Activated naive CD8-positive, alpha-beta T cell treated with anti-CD3 and anti-CD28 coated beads, Interleukin-2, amount 10 ng/mL, durations not matched to agents 7 days and 5 days (primary cell): ENCODE measurements at regions not wholly inside any gene's neighbourhood (a gene's known extent, or its start where the extent isn't known, plus 50 kb on each side); places are given as distances from the start of the nearest gene placed in this dataset.

Experiments used
- ATAC-seq: fragments of 150-1000 bp; cut with Tn5 transposase; one replicate; pipeline ENCODE4 v1.10.0; 2021; ENCODE audit warnings: low read depth, moderate library complexity
- POLR2A ChIA-PET: fragments of 350-600 bp; sonication (Branson Sonifier 250); formaldehyde crosslinking; loops from one replicate; lab custom pipeline; 2021; ENCODE audit warnings: antibody characterized with exemption; lab: Charles Lee
- DNase-seq: peaks from one replicate; pipeline ENCODE4 v3.0.0; 2021
- H3K27ac Mint-ChIP-seq: one replicate; pipeline ENCODE4 v1.8.0; 2022; ENCODE audit warnings: mild to moderate bottlenecking, mixed read lengths
- H3K27me3 Mint-ChIP-seq: one replicate; pipeline ENCODE4 v1.8.0; 2022; ENCODE audit warnings: mild to moderate bottlenecking, moderate library complexity, mixed read lengths
- H3K36me3 Mint-ChIP-seq: one replicate; pipeline ENCODE4 v1.8.0; 2021; ENCODE audit warnings: mild to moderate bottlenecking, mixed read lengths
- H3K4me1 Mint-ChIP-seq: one replicate; pipeline ENCODE4 v1.8.0; 2021; ENCODE audit warnings: mixed read lengths
- H3K4me3 Mint-ChIP-seq: one replicate; pipeline ENCODE4 v1.8.0; 2022; ENCODE audit warnings: mild to moderate bottlenecking, moderate library complexity, mixed read lengths
- H3K9me3 Mint-ChIP-seq: one replicate; pipeline ENCODE4 v1.8.0; 2021; ENCODE audit warnings: mixed read lengths

DNA sequence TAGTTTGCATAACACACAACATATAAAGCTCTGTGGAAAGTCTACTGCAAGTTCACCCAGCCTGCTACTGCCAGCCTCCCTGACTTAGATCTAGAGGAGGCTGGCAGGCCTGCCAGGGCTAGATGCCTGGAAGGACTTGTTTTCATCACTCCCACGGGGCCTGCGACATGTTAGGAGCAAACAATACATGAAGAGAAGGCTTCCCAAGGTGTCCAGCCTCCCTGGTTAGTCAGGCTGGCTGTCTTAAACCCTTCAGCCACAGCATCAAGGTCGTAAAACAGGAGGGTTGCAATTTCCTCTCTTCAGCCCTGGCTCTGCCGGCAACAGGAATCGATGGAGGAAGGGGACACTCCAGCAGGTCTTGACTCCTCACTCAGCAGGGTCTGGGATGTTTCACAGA lies 104.5 kb downstream of the NGF start:
- Mint-ChIP-seq H3K4me3 (no peak overlapping the region), H3K9me3 (no peaks in the 10 kb centered on the region), H3K4me1 (no peaks in the 10 kb centered on the region), H3K36me3 (no peaks in the 10 kb centered on the region), H3K27ac (no peak overlapping the region), H3K27me3 (no peaks in the 10 kb centered on the region)
- no peak for DNase-seq
- ATAC-seq: no peak
- POLR2A ChIA-PET: no interaction called here

GRCh38 chr1:115230281-115230680 lies 107.8 kb downstream of the NGF start:
- Mint-ChIP-seq H3K27me3 (no peaks in the 10 kb centered on the region), H3K36me3 (no peaks in the 10 kb centered on the region), H3K27ac (no peak overlapping the region), H3K4me1 (no peaks in the 10 kb centered on the region), H3K4me3 (no peak overlapping the region), H3K9me3 (no peaks in the 10 kb centered on the region)
- no peak for DNase-seq
- POLR2A ChIA-PET: no interaction called here
- no peak for ATAC-seq

- no peak for DNase-seq
- no peak overlapping the region for H3K27ac Mint-ChIP-seq
- POLR2A ChIA-PET: no interaction called here
Measured at GRCh38 chr1:115229016-115229415, 109.0 kb downstream of the NGF start.

DNA sequence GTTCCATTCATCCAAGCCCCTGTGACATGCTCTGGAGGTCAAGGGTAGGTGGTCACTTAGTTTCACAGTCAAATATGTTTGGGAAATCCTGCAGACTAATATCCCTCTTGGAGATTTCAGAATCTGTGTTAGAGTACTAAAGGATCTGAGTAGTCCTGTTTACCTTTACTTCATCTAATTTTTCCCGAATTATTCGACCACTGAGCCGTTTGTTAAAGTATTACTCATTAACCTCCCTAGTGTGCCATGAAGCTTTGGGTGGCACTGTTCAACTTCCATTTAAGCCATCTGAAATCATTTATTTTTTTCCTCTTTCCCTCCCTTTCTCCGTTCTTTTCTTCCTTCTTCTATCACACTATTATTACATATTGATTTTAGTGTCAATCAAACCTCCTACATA lies 109.9 kb downstream of the NGF start:
- H3K36me3 Mint-ChIP-seq: no peaks in the 10 kb centered on the region
- no peak for DNase-seq
- H3K27me3 Mint-ChIP-seq: no peaks in the 10 kb centered on the region
- no peak for ATAC-seq
- no peak overlapping the region for H3K27ac Mint-ChIP-seq
- H3K9me3 Mint-ChIP-seq: no peaks in the 10 kb centered on the region
- H3K4me1 Mint-ChIP-seq: no peaks in the 10 kb centered on the region
- POLR2A ChIA-PET: no interaction called here
- H3K4me3 Mint-ChIP-seq: no peak overlapping the region

More at GRCh38 chr1:115229016-115229415, 109.0 kb downstream of the NGF start:
- Mint-ChIP-seq H3K27me3 (no peaks in the 10 kb centered on the region), H3K4me3 (no peak overlapping the region), H3K36me3 (no peaks in the 10 kb centered on the region), H3K9me3 (no peaks in the 10 kb centered on the region), H3K4me1 (no peaks in the 10 kb centered on the region)
- ATAC-seq: no peak

DNA sequence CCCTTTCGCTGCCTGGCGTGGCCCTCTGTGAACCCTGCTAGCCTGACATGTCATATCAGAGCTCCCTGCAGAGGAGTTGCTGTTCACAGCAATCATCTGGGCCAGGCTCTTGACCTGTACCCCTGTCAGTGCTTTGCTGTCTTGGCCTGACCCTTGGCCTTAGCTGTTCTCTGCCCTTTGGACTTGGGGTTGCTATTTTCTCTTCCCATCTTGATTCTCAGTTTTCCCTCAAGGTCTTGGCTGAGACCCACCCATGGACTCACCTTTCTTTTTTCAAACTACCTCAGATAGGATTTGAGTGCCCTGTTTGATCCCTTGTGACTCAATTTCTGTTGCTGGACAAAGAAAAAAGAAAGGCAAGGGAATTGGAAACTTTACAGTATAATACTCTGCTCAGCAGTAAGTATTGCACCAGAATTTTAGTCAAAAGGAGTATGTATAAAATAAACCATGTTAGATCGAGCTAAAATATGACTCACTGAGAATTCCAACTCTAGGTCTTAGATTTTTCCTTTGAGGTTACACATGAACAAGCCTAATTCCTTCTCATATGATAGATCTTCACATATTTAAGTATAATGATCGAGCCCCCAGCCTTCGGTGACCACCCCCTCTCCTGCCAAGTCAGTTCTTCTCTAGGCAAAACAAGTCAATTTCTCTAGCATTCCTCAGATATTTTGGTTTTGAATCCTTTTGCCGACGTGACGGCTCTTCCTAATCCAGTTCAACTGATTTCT lies 110.5 kb downstream of the NGF start:
- H3K9me3 Mint-ChIP-seq: no peaks in the 10 kb centered on the region
- H3K27me3 Mint-ChIP-seq: no peaks in the 10 kb centered on the region
- POLR2A ChIA-PET: no interaction called here
- no peaks in the 10 kb centered on the region for H3K36me3 Mint-ChIP-seq
- no peaks in the 10 kb centered on the region for H3K4me1 Mint-ChIP-seq
- H3K27ac Mint-ChIP-seq: no peak overlapping the region
- no peak overlapping the region for H3K4me3 Mint-ChIP-seq
- DNase-seq (no peak), ATAC-seq (no peak)

DNA sequence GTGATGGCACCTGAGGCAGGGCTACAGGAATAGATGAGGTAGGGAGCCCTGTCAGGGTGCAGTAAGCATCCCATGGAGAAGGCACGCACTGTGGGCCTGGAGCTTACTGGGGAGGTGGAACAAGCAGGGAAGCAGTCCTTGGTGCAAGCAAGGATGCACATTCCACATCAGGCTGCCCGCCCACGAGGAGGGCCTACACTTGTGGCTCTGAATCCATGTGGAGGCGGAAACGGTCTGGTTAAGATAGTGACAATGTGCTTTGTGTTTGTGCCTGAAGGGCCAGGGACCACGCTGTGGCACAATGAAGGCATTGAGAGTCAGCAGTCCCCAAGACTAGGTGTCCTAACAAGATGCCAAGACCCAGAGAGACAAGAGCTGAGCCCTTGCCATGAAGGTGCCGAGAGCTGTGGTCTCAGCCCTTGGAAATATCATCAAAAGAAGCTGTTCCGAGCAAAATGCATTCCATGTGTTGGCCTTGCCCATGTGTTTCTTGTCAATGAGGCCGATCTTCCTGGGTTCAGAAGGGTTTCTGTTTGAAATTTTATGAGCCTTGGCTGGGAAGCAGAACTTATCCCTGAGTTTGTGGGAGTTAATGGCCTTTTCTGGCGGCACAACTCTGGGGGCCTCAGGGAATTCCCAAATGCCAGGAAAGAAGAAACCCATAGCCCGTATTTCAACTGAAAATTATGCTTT lies 111.9 kb downstream of the NGF start:
- no peaks in the 10 kb centered on the region for H3K36me3 Mint-ChIP-seq
- H3K27ac Mint-ChIP-seq: no peak overlapping the region
- ATAC-seq (no peak), DNase-seq (no peak)
- no peak overlapping the region for H3K4me3 Mint-ChIP-seq
- POLR2A ChIA-PET: no interaction called here
- no peaks in the 10 kb centered on the region for H3K9me3 Mint-ChIP-seq
- no peaks in the 10 kb centered on the region for H3K27me3 Mint-ChIP-seq
- H3K4me1 Mint-ChIP-seq: no peaks in the 10 kb centered on the region

- Mint-ChIP-seq H3K27ac (no peak overlapping the region), H3K36me3 (no peaks in the 10 kb centered on the region), H3K9me3 (no peaks in the 10 kb centered on the region), H3K4me3 (no peak overlapping the region), H3K27me3 (peaks cover 3% of the 10 kb centered on the region), H3K4me1 (no peaks in the 10 kb centered on the region)
- ATAC-seq: no peak
- POLR2A ChIA-PET: no interaction called here
- DNase-seq: no peak
Measured at GRCh38 chr1:115224636-115225035, 113.4 kb downstream of the NGF start.

DNA sequence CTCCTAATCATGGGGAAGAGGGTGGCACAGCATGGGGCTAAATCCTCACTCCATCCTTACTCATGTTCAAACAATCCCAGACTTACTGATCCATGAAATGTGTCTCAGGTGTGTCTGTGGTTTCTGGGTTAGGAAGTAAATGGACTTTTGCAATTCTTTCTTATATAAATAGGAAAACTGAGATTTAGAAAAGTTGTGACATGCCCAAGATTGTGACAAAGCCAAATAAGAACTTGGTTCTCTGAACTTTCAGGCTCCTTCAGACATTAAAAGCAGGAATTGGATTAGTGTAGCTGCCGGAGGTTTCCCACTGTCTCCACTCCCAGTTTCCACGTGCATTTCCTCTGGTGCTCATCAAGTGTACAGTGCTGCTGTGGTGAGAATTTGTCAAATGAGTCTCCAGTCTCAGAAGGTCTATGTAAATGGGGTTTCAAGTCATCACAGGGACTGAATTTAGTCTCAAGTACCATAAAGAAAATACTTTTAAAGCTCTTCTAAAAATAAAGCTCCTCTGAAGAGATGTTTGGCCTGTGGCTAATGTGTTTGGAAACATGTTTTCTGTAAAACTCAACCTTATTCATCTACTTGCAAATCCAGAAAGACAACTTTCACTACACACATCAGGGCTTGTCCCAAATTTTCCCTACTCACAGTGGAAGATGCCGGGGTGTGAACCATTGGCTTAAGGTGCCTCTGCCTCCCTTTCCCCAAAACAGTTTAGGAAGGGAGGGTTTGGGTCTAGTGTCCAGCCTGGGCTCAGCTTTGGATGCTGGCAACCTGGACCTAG lies 115.2 kb downstream of the NGF start:
- ATAC-seq (no peak), DNase-seq (no peak)
- H3K4me1 Mint-ChIP-seq: no peaks in the 10 kb centered on the region
- POLR2A ChIA-PET: no interaction called here
- H3K9me3 Mint-ChIP-seq: no peaks in the 10 kb centered on the region
- H3K36me3 Mint-ChIP-seq: no peaks in the 10 kb centered on the region
- H3K27ac Mint-ChIP-seq: no peak overlapping the region
- no peak overlapping the region for H3K4me3 Mint-ChIP-seq
- peaks cover 5% of the 10 kb centered on the region for H3K27me3 Mint-ChIP-seq

GRCh38 chr1:115220340-115221270 lies 117.4 kb downstream of the NGF start:
- DNase-seq: no peak
- no peak for ATAC-seq
- Mint-ChIP-seq H3K27ac (peak overlapping the region; percentile 15), H3K4me1 (no peaks in the 10 kb centered on the region), H3K36me3 (no peaks in the 10 kb centered on the region), H3K9me3 (no peaks in the 10 kb centered on the region), H3K27me3 (peaks cover 5% of the 10 kb centered on the region), H3K4me3 (no peak overlapping the region)
- POLR2A ChIA-PET: no interaction called here

- DNase-seq (no peak), ATAC-seq (no peak)
- Mint-ChIP-seq H3K9me3 (no peaks in the 10 kb centered on the region), H3K4me3 (no peak overlapping the region), H3K36me3 (no peaks in the 10 kb centered on the region), H3K27ac (no peak overlapping the region), H3K4me1 (no peaks in the 10 kb centered on the region), H3K27me3 (peaks cover 5% of the 10 kb centered on the region)
- POLR2A ChIA-PET: no interaction called here
Measured at GRCh38 chr1:115219927-115220326, 118.1 kb downstream of the NGF start.

- Mint-ChIP-seq H3K4me3 (no peak overlapping the region), H3K9me3 (no peaks in the 10 kb centered on the region), H3K4me1 (no peaks in the 10 kb centered on the region), H3K27ac (no peak overlapping the region), H3K27me3 (peaks cover 5% of the 10 kb centered on the region), H3K36me3 (no peaks in the 10 kb centered on the region)
- POLR2A ChIA-PET: no interaction called here
- ATAC-seq: no peak
- DNase-seq: no peak
Measured at GRCh38 chr1:115218699-115219098, 119.3 kb downstream of the NGF start.

GRCh38 chr1:115218034-115218405 lies 120.0 kb downstream of the NGF start:
- ATAC-seq: no peak
- POLR2A ChIA-PET: no interaction called here
- H3K4me3 Mint-ChIP-seq: no peak overlapping the region
- H3K4me1 Mint-ChIP-seq: no peaks in the 10 kb centered on the region
- no peak for DNase-seq
- H3K27me3 Mint-ChIP-seq: peaks cover 5% of the 10 kb centered on the region
- H3K27ac Mint-ChIP-seq: no peak overlapping the region
- no peaks in the 10 kb centered on the region for H3K9me3 Mint-ChIP-seq
- H3K36me3 Mint-ChIP-seq: no peaks in the 10 kb centered on the region
